ENCODE measurements at regions not wholly inside any gene's neighbourhood (a gene's known extent, or its start where the extent isn't known, plus 50 kb on each side); places are given as distances from the start of the nearest gene placed in this dataset.

DNA sequence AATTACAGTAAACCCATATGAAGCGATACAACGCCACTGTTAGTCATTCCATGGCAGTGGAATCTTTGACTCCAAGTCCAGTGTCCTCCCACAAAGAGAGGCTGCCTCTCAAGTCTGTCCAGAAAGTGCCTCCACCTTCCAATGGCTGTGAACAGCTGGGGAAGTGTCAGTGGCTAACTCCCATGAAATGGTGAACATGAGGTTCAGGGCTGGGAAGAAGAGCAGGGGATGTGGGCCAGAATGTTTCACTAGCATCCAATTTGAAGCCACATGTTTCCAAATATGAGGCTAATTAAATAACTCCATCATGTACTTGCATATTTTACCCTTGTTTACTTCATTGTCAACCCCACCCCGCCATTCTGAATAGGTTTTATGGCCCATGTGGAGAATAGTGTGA lies 53.1 kb upstream of the CHST15 start:
- no peak for DNase-seq (ENCODE audit: low read depth)

DNA sequence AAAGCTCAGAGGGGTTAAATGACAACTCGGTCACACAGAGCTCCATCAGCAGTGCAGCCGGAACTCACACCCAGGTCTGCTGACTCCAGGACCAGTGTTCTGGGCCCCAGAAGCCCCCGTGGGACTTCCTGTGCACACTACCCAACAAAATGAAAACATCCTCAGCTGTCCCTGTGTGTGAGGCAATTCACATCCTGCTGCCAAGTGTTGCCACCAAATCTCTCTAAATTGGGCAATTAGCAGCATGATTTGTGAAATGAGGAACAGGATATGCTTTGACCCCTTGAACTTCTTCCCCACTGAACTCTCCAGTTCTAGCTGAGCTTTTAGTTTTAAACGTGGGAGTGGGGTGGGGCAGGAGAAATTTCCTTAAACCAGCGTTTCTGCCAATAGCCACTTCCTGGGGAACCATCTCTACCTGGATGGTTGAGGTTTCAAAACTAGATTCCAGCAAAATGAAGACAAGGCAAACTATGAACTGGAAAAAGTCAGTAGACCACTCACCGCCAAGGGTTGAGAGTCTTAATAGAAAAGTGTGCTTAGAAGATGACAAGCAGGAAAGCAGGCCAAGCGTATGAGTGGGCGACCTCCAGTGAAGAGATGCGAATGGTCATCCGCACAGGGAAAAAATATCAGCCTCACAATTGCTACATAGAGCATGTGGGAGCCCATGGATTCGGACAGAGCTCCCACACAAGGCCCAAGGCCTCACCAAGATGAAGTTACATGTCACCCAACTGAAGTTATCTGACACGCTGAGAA lies 51.9 kb upstream of the CHST15 start:
- no peak for DNase-seq (ENCODE audit: low read depth)

DNA sequence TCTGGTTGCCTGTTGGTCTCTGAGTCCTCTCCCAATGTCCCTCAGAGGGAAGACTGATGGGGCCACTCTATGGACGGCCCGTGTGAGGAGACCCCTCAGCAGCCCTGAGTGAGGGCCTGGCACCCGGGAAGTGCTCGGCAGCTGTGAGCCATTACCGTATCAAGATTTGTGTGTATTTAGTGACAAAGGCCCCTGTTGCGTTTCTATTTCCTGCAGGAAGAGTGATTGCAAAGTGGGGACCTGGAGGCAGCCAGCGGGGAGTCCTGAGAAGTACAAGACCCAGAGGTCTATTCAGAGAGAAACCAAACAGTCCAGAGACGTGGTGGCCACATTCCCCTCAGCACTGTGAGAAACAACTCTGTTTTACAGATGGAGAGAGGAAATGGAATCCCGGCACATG lies 51.1 kb upstream of the CHST15 start:
- DNase-seq (ENCODE audit: low read depth): no peak

DNA sequence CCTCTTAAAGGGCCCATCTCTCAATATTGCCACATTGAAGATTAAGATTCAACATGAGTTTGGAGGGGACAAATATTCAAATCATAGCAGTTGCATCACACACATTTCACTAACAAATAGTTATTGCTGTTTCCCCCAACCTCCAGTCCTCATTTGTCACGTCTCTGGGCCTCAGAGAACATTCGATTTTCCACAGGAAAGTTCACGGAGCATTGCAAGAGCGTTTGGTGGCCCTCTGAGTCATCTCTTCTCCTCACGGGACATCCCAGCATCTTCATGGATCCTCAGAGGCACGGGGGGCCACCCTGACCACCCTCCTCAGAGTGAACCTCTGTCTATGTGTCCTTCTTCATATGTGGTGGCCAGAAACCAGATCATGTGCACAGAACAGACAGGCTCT lies 50.3 kb upstream of the CHST15 start:
- DNase-seq (ENCODE audit: low read depth): no peak

Measured in T-helper 22 cell (primary cell).